CD4-positive, alpha-beta T cell treated with Interleukin-17A for 4 hours (primary cell): ENCODE measurements at regions not wholly inside any gene's neighbourhood (a gene's known extent, or its start where the extent isn't known, plus 50 kb on each side); places are given as distances from the start of the nearest gene placed in this dataset.
"Not testable (repeated sequence)": the region's sequence is repeated elsewhere in the genome, so short reads cannot be mapped to it uniquely, and the experiment has no call there.

Experiments
- DNase-seq: peaks from one replicate; pipeline ENCODE4 v3.0.0-alpha.2; 2020; ENCODE audit warnings: mixed read lengths

DNA sequence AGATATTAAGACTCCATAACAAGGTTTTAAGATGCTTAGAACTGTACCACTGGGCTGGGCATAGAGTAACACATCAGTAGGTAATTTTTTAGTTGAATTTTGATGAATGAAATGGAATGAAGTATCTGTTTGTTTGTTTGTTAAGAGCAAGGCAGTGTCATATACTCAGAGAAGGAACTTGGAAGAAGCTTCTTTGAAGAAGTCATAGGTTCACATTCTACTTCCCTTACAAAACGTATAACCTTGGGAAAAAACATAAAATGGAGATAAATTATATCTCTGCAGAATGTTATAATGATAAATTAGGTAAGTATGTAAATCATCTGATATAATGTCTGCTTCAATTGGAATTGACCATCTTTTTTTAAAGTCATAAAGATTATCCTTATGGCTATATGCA, 122.1 kb upstream of the SLC39A10 start:
- DNase-seq = no peak

DNA sequence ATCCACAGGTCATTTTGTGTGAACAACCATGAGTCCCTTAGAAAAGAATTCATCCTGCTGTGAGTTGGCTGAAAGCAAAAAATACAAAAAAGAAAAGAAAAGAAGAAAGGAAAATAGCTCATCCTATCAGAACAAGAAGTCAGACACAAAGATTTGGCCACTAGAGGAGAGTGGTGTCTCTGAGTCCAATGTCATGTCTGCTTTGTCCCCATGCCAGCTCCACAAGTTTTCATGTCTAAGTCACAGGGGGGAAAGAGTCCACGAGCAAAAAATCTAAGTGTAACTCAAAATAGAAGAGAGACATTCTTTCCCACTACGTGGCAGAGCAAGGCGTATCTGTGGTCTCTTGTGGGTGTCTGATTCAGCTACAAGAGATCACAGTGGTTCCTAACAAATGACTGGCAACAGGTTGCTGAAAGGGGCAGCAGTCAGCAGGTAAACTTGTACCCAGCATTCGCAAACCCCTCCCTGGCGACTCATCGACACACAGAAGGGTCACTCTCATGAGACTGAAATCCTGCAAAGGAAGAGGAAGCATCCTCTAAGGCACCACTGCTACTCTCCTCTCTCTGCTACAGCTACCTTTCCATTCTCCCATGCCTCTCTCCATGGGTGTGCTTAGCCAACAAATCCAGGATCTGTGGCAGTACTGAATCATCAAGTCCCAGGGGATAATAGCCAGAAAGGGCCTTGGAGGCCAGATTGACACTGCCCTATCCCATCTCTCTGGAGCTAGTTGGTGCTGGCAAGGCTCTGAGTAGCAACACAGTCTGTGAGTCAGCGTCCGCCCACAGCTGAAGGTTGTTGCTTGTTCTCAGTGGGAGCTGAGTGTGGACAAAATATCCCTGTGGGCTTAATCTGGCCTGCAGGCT, 123.0 kb upstream of the SLC39A10 start:
- DNase-seq = peak; percentile 76

DNA sequence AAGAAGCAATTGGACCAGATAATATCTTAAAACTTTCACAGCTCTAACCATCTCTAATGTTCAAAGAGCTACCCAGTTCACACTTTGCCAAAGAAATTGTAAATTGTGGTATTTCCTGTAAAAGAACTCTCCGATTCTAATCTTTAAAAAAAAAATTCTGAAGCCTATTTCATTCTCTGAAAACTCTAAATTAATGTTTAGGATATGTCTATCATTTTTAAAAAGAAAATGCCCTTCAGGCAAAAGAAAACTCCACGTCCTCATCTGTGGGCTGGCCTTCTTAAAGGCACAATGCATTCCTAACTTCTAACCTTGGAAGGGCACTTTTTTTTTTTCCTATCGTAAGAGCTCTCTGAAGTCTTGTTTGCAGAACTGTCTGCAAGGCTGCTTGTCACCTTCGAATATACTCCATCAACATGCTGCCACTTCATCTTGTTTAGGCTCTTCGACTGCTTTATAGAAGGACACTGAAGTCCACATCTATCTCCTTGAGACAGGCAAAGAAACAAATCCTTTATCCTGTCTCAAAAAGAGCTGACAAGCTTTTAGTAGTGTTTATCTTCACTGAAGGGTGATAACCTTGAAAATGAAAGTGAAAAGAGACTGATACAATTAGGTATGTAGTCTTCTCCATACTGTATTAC, 124.3 kb upstream of the SLC39A10 start:
- DNase-seq = peak; percentile 25

DNA sequence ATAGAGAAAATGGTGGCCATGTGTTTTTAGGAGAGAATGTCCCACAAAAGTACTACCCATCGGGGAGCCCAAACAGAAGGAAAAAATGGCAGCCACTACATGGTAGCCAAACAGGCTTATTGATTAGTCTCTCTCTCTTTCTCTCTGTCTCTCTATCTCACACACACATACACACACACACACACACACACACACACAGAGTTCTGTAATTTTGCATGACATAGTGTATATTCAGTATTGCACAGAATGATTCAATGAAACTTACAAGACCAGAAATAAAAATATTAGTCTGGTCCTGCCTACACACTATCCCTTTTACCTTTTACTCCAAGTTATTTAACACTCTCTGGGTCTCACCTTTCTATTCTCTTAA, 124.8 kb upstream of the SLC39A10 start:
- no peak for DNase-seq

DNA sequence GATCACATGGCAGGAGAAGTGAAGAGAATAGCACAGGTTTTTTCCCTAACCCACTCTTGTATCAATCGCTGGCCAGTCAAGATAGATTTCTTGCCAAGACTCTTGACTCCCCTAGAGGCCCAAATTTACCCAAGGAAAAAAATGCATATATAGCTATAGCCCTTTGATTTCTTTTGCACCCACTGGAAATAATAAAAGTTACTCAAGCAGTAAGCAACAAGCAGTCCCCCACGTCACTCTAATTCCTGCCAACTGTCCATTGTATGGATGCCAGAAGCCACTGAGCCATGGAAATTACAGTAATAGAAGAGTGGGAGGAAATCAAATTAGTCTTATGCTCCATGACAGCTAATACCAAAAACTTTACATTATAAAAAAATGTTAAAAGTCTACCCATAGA, 125.3 kb upstream of the SLC39A10 start:
- no peak for DNase-seq

DNA sequence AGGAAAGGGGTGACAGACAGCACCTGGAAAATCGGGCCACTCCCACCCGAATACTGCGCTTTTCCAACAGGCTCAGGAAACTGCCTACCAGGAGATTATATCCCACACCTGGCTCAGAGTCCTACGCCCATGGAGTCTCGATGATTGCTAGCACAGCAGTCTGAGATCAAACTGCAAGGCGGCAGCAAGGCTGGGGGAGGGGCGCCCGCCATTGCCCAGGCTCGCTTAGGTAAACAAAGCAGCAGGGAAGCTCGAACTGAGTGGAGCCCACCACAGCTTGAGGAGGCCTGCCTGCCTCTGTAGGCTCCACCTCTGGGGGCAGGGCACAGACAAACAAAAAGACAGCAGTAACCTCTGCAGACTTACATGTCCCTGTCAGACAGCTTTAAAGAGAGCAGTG, 133.8 kb upstream of the SLC39A10 start:
- DNase-seq = not testable (repeated sequence)

DNA sequence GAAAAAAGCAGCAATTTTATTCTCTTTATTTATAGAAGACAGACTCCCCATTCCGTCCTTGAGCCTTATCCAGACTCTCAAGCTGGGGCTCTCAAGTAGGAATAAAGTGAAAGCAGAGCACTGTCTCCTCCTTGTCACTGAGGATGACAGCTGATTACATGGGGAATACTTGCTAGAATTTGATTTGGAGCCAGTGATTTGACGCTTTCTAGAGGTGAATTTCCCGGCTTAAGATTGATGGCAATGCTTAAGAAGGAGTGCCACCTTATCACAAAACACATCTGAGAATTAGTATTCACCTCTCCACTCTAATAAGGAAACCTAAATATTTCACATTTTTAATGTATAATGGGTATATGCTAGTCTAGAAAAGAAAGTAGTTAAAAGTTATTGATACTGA, 135.4 kb upstream of the SLC39A10 start:
- DNase-seq = no peak

DNA sequence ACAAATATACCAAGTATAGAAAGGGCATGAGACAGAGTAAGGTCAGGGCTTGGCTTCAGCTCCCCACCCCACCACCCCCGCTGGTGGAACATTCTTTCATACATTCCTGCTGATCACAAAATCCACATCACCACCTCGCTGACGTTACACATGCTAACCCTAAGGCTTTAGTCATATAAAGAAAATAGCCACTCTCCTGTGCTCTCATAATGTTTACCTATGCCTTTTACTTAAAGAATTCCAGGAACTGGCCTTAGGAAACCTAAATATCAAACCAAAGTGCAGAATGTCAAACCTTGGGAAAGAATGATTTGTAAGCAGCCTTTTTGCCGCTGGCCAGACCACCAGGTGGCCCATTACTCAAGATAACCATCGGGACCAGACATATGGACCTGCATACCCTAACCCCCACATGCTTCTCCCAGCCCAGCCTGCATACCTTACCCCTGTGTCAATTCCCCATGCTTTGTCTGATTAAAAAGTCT, 136.3 kb upstream of the SLC39A10 start:
- no peak for DNase-seq

DNA sequence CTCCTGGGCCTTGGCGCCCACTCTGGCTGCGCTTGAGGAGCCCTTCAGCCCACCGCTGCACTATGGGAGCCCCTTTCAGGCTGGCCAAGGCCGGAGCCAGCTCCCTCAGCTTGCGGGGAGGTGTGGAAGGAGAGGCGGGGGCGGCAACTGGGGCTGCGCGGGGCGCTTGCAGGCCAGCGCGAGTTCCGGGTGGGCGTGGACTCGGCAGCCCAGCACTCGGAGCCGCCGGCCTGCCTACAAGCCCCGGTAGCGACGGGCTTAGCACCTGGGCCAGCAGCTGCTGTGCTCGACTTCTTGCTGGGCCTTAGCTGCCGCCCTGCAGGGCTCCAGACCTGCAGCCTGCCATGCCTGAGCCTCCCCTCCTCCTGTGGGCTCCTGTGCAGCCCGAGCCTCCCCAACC, 141.5 kb upstream of the SLC39A10 start:
- no peak for DNase-seq

DNA sequence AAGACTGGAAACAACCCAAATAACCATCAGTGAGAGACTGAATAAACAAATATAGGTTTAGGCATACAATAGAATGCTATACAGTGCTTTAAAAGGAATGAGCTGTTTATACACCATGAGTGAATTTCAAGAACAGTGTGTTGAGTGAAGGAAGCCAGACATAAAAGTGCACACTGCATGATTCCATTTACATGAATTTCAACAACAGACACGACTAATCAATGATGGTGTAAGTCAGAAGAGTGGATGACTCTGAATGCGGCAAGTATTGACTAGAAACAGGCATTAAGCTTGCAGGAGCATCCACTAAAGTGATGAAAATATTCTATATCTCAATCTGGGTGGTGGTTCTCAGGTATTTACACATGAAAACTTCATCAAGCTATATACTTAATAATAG, 142.7 kb upstream of the SLC39A10 start:
- no peak for DNase-seq

DNA sequence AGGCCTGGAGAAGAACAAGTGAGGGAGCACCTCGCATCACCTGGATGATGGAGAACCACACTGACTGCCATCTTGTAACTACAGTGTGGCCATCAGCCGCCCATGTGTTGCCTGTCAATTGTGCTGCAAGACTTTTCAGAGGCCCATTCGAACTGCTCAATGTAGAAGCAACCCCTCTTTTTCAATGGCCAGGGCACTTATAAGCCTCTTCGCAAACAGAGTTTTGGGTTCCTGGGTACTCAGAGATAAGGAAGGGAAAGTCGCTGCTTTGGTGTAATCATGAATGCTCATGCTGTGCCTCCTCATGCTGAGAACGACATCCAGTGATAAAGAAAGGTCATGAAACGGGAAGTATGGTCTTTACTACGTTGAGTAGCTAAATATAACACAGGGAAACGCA, 143.9 kb upstream of the SLC39A10 start:
- no peak for DNase-seq

DNA sequence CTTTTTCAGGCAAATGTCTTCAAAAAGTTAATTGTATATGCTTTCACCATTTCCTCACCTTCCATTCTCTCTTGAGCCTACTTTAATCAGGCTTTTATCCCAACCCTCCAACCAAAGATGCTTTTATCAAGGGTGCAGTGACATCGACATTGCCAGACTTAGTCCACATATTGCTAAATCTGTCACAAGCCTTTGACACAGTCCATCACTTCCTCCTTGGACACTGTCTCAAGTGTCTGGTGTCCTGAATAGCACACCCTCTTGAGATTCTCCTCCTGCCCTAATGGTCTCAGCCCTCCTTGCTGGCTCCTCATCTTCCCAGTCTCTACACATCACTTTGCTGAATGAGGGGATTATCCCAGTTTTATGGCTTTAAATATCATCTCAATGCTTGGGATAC, 147.5 kb upstream of the SLC39A10 start:
- no peak for DNase-seq

DNA sequence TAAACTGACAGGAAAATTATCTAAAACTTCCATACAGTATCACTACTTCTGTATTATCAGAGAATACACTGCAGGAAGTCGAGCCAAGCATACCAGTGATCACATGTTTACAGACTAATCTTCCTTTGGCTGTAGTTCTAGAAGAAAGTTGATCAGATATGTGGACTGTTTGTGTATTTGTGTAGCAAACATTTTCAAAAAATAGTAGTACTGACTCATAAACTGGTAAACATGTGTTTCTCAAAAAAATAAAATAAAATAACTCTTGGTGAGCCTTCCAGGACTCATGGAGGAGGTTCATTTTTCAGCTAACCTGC, 148.9 kb upstream of the SLC39A10 start:
- DNase-seq = no peak

DNA sequence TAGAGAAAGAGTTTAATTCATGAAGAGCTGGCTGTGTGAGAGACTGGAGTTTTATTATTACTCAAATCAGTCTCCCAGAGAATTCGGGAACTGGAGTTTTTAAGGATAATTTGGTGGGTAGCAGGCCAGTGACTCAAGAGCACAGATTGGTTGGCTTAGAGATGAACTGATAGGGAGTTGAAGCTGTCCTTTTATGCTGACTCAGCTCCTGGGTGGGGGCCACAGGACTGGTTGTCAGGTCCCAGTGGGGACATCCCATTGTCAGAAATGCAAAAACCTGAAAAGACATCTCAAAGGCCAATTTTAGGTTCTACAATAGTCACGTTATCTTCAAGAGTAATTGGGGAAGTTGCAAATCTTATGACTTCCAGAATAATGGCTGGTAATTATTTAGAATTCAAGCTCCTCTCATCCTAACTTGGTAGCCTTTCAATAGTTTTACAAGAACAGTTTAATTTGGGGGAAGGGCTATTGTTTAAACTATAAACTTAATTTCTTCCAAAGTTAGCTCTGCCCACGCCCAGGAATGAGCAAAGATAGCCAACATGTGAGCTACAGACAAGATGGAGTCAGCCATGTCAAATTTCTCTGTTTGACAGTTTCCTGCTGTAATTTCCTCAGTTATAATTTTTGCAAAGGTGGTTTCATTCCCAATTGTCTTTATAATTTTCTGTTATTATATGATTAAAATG, 149.4 kb upstream of the SLC39A10 start:
- no peak for DNase-seq

DNA sequence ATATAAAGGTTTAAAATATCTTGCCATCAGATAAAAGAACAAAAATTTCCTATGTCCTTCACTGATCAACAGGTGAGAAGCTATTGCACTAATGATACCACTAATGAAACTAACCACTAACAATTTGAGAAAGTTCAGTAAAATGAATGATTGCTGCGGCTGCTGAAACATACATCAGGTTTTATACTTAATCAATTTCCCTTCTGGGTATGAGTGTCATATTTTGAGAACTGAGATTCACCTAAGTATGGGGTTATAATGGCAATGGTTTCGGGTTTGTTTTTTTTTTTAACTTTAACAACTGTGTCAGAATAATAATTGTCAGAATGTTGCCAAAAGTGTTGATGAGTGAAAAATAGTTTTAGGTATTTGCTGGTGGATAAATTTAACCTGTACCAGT, 151.3 kb upstream of the SLC39A10 start:
- DNase-seq = no peak

DNA sequence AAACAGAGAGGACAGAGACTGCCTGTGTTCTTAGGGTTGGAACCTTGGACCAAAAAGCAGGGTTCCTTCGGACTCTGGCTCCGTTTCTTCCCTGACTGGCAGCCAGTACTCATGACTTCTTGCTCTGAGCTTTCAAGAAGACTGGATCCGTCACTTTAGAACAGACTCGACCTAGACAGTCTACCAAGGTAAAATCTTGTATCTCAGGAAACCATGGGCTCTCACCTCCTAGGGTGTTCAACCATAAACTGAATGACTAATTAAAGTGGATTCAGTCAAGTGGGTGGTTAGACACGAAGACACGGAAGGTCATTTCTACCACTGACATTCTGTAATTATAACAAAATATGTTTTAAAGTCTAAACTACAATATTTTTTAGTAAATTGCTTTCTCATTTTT, 153.8 kb upstream of the SLC39A10 start:
- DNase-seq = no peak

DNA sequence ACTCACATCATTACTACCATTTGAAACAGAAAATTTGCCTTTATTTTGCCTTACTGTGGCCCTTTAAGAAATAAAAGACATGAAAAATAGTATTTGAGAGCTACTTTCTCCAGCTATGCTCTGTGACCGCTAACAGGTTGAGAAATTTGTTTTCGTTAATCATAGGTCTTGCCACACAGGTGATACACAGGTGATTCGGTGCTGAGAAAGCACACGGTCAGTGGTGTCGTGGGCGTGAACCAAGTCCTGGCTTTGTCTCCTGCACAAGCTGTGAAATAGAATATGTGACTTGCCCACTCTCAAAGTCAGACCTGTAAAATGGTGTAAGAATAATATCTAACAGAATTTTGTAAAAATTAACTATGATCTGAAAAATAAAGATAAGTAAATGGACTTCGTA, 155.3 kb upstream of the SLC39A10 start:
- DNase-seq = no peak

DNA sequence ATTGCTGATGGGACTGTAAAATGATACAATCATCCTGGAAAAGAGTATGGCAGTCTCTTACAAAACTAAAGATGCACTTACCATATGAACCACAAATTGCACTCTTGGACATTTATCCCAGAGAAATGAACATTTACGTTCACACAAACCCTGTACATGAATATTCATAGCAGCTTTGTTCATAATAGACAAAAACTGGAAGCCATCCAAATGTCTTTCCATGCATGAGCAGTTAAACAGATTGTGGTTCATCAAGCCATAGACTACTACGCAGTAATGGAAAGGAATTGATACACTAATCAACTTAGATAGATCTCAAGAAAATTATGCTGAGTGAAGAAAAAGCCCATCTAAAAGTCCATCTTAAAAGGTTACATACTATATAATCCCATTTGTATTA, 156.1 kb upstream of the SLC39A10 start:
- no peak for DNase-seq

DNA sequence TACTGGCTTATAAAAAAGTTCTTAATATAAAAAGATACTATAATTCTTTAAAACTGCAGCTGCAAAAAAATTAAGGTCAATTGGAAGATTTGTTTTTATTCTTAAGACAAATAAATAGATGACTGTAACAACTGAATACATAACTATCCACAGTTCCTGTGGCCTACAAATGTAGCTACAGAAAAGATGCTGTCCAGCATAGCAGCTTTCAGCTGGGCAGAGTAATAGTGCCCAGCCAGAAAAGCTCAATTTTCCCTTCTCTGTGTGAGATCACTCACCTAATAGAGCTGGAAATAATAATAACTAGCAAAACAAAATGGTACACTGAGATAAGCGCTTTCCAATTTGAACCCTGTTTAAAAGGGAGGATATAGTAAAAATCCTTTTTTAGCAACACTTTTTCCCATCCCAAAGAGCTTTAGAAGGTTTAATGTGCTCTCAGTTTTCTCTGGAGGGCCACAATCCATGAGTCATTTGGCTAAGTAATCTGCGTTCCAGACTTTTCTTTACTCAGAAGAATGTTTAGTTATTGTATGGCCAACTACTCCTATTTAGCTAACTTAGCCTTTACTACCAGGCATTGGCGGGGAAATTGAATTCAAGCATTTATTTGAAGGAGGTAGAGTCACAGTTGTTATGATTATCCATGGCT, 158.1 kb upstream of the SLC39A10 start:
- DNase-seq = no peak

DNA sequence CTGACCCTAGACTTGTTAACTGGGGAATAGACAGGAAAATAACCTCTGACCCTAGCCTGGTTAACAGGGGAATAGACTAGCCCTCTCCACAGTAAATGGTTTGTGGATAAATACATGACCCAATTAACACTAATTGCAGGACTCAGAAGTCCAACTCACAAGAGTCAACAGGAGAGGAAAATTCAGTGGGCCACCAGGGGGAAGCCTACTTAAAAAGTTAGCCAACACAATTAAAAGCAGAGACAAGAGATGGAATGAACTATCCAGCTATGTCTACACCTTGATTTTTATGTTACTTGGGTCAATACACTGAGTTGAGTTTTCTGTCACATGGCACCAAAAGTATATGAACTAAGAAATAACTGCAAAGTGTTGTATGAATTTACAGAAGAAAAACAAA, 158.8 kb upstream of the SLC39A10 start:
- DNase-seq = peak; percentile 80

DNA sequence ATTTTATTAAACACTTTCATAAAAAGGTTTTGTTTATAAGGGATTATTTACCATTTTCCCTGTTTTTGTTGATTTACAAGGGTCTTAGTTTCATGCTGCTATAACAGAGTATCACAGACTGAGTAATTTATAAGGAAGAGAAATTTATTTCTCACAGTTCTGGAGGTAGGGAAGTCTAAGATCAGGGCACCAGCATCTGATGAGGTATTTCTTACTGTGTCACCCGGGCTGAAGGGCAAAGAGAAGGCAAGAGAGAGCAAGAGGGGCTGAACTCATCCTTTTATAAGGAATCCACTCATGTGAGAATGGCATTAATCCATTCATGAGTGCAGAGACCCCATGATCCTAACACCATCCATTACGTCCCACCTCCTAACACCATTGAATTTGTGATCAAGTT, 160.0 kb upstream of the SLC39A10 start:
- no peak for DNase-seq

DNA sequence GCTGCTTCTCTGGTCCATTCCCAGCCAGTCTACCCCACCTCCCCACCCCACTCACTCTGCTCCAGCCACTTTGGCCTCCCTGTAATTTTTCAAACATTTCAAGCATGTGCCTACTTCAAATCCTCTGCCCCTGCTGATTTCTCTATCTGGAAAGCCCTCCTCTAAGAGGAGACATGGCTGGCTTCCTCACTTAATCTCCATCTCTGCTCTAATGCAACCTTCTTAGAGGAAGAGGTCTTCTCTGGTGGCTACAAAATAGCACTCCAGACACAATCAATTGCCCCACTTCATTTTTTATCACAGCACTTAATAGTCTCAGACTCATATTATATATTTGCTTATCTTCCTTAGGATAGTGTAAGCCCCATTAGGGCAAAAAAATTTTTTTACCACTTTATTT, 161.1 kb upstream of the SLC39A10 start:
- DNase-seq = no peak

DNA sequence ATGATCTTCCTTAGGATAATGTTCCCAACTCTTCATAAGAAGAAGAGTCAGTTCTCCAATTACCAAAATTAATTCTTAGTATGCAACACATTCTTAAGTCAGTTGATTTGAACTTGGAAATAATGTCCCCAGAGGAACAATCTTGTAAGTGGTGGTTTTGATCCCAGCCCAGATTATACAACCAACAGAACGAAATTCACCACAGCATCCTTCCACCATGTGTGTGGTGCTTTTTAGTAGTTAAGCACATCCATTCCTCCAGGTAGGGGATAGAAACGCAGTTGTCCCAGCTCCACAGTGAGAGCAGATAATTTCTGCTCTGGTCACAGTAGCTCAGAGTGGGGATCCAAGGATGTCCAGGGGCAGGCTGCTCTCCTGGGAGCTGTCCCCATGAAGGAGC, 161.7 kb upstream of the SLC39A10 start:
- no peak for DNase-seq

DNA sequence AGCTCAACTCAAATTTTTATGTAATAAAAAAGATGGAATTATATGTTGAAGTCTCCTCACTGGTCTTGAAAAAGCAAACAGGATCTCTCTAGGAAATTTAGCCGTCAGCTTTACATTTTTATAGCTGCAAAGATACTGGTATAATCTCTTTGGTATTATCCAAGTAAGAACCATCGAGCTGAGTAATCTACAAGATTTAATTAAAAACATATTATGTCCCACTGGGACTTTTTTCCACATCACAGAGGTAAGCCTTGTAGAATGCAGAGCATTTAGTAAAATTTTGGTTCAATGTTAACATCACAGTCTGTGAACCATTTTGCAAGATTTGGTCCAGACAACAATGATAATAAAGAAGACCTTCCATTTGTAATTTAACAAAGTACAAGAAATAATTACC, 162.6 kb upstream of the SLC39A10 start:
- DNase-seq = no peak
